IMR-90 (cell line): ENCODE measurements at regions not wholly inside any gene's neighbourhood (a gene's known extent, or its start where the extent isn't known, plus 50 kb on each side); places are given as distances from the start of the nearest gene placed in this dataset.

Experiments used
- ATAC-seq: fragments of 200-7000 bp; cut with Tn5 transposase; 2 replicates; pipeline ENCODE4 v1.9.1; 2020; ENCODE audit warnings: low read depth, mild to moderate bottlenecking, moderate library complexity
- BruUV-seq: library from RNA; stranded (reverse); fragments of 400-500 nt; replicated peaks from 2 replicates; lab custom pipeline; 2021; lab: Mats Ljungman, UMichigan
- CTCF ChIA-PET: fragments of 300-600 bp; formaldehyde crosslinking; extraction: SDS; loops from one replicate; lab custom pipeline; 2021; ENCODE audit warnings: antibody characterized with exemption; lab: Yijun Ruan, JAX
- POLR2A ChIA-PET: fragments of 300-600 bp; sonication (Branson Sonifier 250); formaldehyde crosslinking; loops from one replicate; lab custom pipeline; 2022; ENCODE audit warnings: antibody characterized with exemption; ENCODE audit not compliant: unreplicated experiment; lab: Charles Lee
- DNase-seq: peaks from one replicate; pipeline ENCODE4 v3.0.0; 2013
- H2AFZ ChIP-seq: replicated peaks from 2 replicates; pipeline ENCODE3; 2013; ENCODE audit warnings: low read length, mild to moderate bottlenecking; ENCODE audit not compliant: poor library complexity
- H2AK5ac ChIP-seq: 2 replicates; pipeline ENCODE4 v1.6.1; 2013; ENCODE audit warnings: low read depth, low read length, inconsistent platforms
- H2AK9ac ChIP-seq: replicated peaks from 2 replicates; pipeline ENCODE3; 2013; ENCODE audit warnings: mild to moderate bottlenecking, low read depth, low read length, moderate library complexity; ENCODE audit not compliant: poor library complexity
- H2BK120ac ChIP-seq: 2 replicates; pipeline ENCODE4 v1.6.1; 2013; ENCODE audit warnings: low read depth, low read length, inconsistent platforms
- H2BK15ac ChIP-seq: 3 replicates; pipeline ENCODE4 v1.6.1; 2013; ENCODE audit warnings: low read depth, low read length, inconsistent platforms
- H2BK20ac ChIP-seq: 2 replicates; pipeline ENCODE4 v1.6.1; 2013; ENCODE audit warnings: low read depth, mild to moderate bottlenecking, inconsistent platforms, low read length, moderate library complexity
- H2BK5ac ChIP-seq: 2 replicates; pipeline ENCODE4 v1.6.1; 2013; ENCODE audit warnings: mild to moderate bottlenecking, low read depth, low read length, inconsistent platforms; ENCODE audit not compliant: poor library complexity, severe bottlenecking
- H3K14ac ChIP-seq: replicated peaks from 2 replicates; pipeline ENCODE4 v1.6.1; 2013; ENCODE audit warnings: low read depth, low read length, inconsistent platforms
- H3K18ac ChIP-seq: 2 replicates; pipeline ENCODE4 v1.6.1; 2013; ENCODE audit warnings: low read depth, low read length, control low read depth
- H3K23ac ChIP-seq: 2 replicates; pipeline ENCODE4 v1.6.1; 2013; ENCODE audit warnings: low read depth, low read length, inconsistent platforms
- H3K27ac ChIP-seq: 2 replicates; pipeline ENCODE4 v1.5.1; 2013; ENCODE audit warnings: mild to moderate bottlenecking, control low read depth, low read length; ENCODE audit not compliant: insufficient read depth
- H3K27me3 ChIP-seq: 2 replicates; pipeline ENCODE4 v1.6.1; 2013; ENCODE audit warnings: low read length; ENCODE audit not compliant: control insufficient read depth, insufficient read depth
- H3K36me3 ChIP-seq: 2 replicates; pipeline ENCODE4 v1.6.1; 2013; ENCODE audit warnings: low read length, mixed read lengths; ENCODE audit not compliant: control insufficient read depth, insufficient read depth
- H3K4ac ChIP-seq: 2 replicates; pipeline ENCODE4 v1.6.1; 2013; ENCODE audit warnings: low read depth, low read length, inconsistent platforms
- H3K4me1 ChIP-seq: 2 replicates; pipeline ENCODE4 v1.6.1; 2013; ENCODE audit warnings: low read length, mixed read lengths; ENCODE audit not compliant: control insufficient read depth, insufficient read depth
- H3K4me2 ChIP-seq: 2 replicates; pipeline ENCODE4 v1.6.1; 2013; ENCODE audit warnings: low read depth, mild to moderate bottlenecking, control low read depth, low read length, moderate library complexity
- H3K4me3 ChIP-seq: 2 replicates; pipeline ENCODE4 v1.5.1; 2013; ENCODE audit warnings: low read depth, mild to moderate bottlenecking, control low read depth, low read length, moderate library complexity; ENCODE audit not compliant: insufficient read depth
- H3K56ac ChIP-seq: 2 replicates; pipeline ENCODE4 v1.6.1; 2013; ENCODE audit warnings: low read length, inconsistent platforms; ENCODE audit not compliant: insufficient read depth; ENCODE audit errors: extremely low read depth
- H3K79me1 ChIP-seq, 2 experiments: 2 replicates each; pipeline ENCODE4 v1.6.1; 2013; ENCODE audit warnings: low read length in 2 of 2, inconsistent platforms in 1 of 2, low read depth in 1 of 2
- H3K9ac ChIP-seq: 2 replicates; pipeline ENCODE4 v1.6.1; 2013; ENCODE audit warnings: low read depth, low read length, control low read depth
- H3K9me1 ChIP-seq: 2 replicates; pipeline ENCODE4 v1.6.1; 2013; ENCODE audit warnings: low read length, inconsistent platforms; ENCODE audit not compliant: insufficient read depth
- H3K9me3 ChIP-seq: 2 replicates; pipeline ENCODE4 v1.6.1; 2013; ENCODE audit warnings: low read length; ENCODE audit not compliant: control insufficient read depth, insufficient read depth
- H4K20me1 ChIP-seq: 2 replicates; pipeline ENCODE4 v1.6.1; 2013; ENCODE audit warnings: low read length, inconsistent platforms; ENCODE audit not compliant: insufficient read depth
- H4K5ac ChIP-seq: 2 replicates; pipeline ENCODE4 v1.6.1; 2013; ENCODE audit warnings: mild to moderate bottlenecking, low read depth, low read length, control low read depth
- H4K8ac ChIP-seq, 2 experiments: 2 replicates each; pipeline ENCODE4 v1.6.1; 2013; ENCODE audit warnings: low read depth in 2 of 2, low read length in 2 of 2, control low read depth in 1 of 2, inconsistent platforms in 1 of 2
- H4K91ac ChIP-seq: 2 replicates; pipeline ENCODE4 v1.6.1; 2013; ENCODE audit warnings: low read depth, low read length, inconsistent platforms; ENCODE audit not compliant: insufficient read depth
- BHLHE40 ChIP-seq: fragments of 150-350 bp; IDR thresholded peaks from 2 replicates; pipeline ENCODE4 v1.6.1; 2016; ENCODE audit warnings: mild to moderate bottlenecking, low read depth, low read length
- CEBPB ChIP-seq: IDR thresholded peaks from 2 replicates; pipeline ENCODE4 v1.6.1; 2012; ENCODE audit warnings: low read depth, low read length, improper control_type of control experiment
- CHD1 ChIP-seq: IDR thresholded peaks from 2 replicates; pipeline ENCODE4 v1.6.1; 2012; ENCODE audit warnings: low read depth, low read length, improper control_type of control experiment
- CTCF ChIP-seq: conservative IDR thresholded peaks from 2 replicates; pipeline ENCODE4 v1.5.1; 2012; ENCODE audit warnings: mild to moderate bottlenecking, low read depth, low read length, improper control_type of control experiment
- ELK1 ChIP-seq: fragments of 150-350 bp; IDR thresholded peaks from 2 replicates; pipeline ENCODE4 v1.6.1; 2016; ENCODE audit warnings: low read depth, mild to moderate bottlenecking, low read length, moderate library complexity, borderline replicate concordance
- FOS ChIP-seq: fragments of 150-350 bp; IDR thresholded peaks from 2 replicates; pipeline ENCODE4 v1.6.1; 2016; ENCODE audit warnings: low read depth, low read length
- MAFK ChIP-seq: IDR thresholded peaks from 2 replicates; pipeline ENCODE4 v1.6.1; 2012; ENCODE audit warnings: low read depth, low read length, improper control_type of control experiment
- MAZ ChIP-seq: IDR thresholded peaks from 2 replicates; pipeline ENCODE4 v1.6.1; 2012; ENCODE audit warnings: low read depth, mild to moderate bottlenecking, low read length, improper control_type of control experiment, moderate library complexity, borderline replicate concordance
- MXI1 ChIP-seq: IDR thresholded peaks from 2 replicates; pipeline ENCODE4 v1.6.1; 2012; ENCODE audit warnings: low read depth, mild to moderate bottlenecking, low read length, moderate library complexity, borderline replicate concordance
- NFE2L2 ChIP-seq: fragments of 150-350 bp; IDR thresholded peaks from 2 replicates; pipeline ENCODE4 v1.6.1; 2016; ENCODE audit warnings: low read depth, mild to moderate bottlenecking, low read length
- POLR2A ChIP-seq: IDR thresholded peaks from 2 replicates; pipeline ENCODE4 v1.6.1; 2012; ENCODE audit warnings: mild to moderate bottlenecking, low read depth, low read length
- RAD21 ChIP-seq: IDR thresholded peaks from 2 replicates; pipeline ENCODE4 v1.6.1; 2012; ENCODE audit warnings: low read length, improper control_type of control experiment
- RCOR1 ChIP-seq: IDR thresholded peaks from 2 replicates; pipeline ENCODE4 v1.6.1; 2012; ENCODE audit warnings: mild to moderate bottlenecking, low read length, improper control_type of control experiment; ENCODE audit not compliant: insufficient replicate concordance
- RFX5 ChIP-seq: IDR thresholded peaks from 2 replicates; pipeline ENCODE4 v1.8.0; 2012; ENCODE audit warnings: low read depth, mild to moderate bottlenecking, low read length, moderate library complexity
- SMC3 ChIP-seq: fragments of 150-350 bp; IDR thresholded peaks from 2 replicates; pipeline ENCODE4 v1.6.1; 2016; ENCODE audit warnings: low read depth, mild to moderate bottlenecking, antibody characterized with exemption, low read length, moderate library complexity
- USF2 ChIP-seq: fragments of 150-350 bp; IDR thresholded peaks from 2 replicates; pipeline ENCODE4 v1.6.1; 2017; ENCODE audit warnings: mild to moderate bottlenecking, antibody characterized with exemption, low read length, low read depth
- WGBS, 2 experiments: methylation state at CpG; one replicate each; pipeline versions ENCODE4 v1.1.5 to v1.1.7; 2013; ENCODE audit warnings: missing lambda C conversion rate in 2 of 2; ENCODE audit not compliant: insufficient read length in 1 of 2; ENCODE audit errors: extremely low coverage in 2 of 2; 5-methylcytosine and 5-hydroxymethylcytosine counted together
- dilution Hi-C: fragments of 300-500 bp; cut with HindIII; formaldehyde crosslinking; loops from one replicate; pipeline ENCODE4 v1.14.3; 2018; ENCODE audit warnings: low sequenced_read_pairs; ENCODE audit not compliant: unreplicated experiment
- in situ Hi-C: fragments of 300-500 bp; cut with MboI; formaldehyde crosslinking; loops from 3 replicates; pipeline ENCODE4 v1.14.3; 2019; ENCODE audit warnings: low sequenced_read_pairs, inconsistent platforms, mixed read lengths
- intact Hi-C: fragments of 100-400 bp; cut with micrococcal nuclease; formaldehyde crosslinking; loops from 2 replicates; pipeline ENCODE4 v1.10.0; 2022

GRCh38 chr17:51524524-51524923 is 264.2 kb downstream of the UTP18 start:
- Histone ChIP-seq H3K4ac (no peak overlapping the region), H3K56ac (no peak overlapping the region), H2BK15ac (no peak overlapping the region), H4K20me1 (no peaks in the 10 kb centered on the region), H3K9me3 (peaks cover 3% of the 10 kb centered on the region; the same call in 1 of the 2 replicates), H2BK5ac (no peak overlapping the region), H3K27me3 (no peaks in the 10 kb centered on the region), H2AK9ac (no peak overlapping the region), H3K4me1 (no peaks in the 10 kb centered on the region), H3K9ac (no peak overlapping the region), H2AK5ac (no peak overlapping the region), H2BK120ac (no peak overlapping the region), H3K9me1 (no peaks in the 10 kb centered on the region), H2AFZ (no peak overlapping the region), H2BK20ac (no peak overlapping the region), H4K8ac (no peak overlapping the region), H3K14ac (no peak overlapping the region), H4K5ac (no peak overlapping the region), H3K27ac (no peak overlapping the region), H3K79me1 (no peaks in the 10 kb centered on the region), H3K18ac (no peak overlapping the region), H3K4me2 (no peak overlapping the region), H3K23ac (no peak overlapping the region), H3K36me3 (no peaks in the 10 kb centered on the region), H4K91ac (no peak overlapping the region), H3K4me3 (no peak overlapping the region)
- WGBS, 2 experiments = no CpG with 5 or more reads among the region's 1 CpG
- ChIA-PET CTCF (no interaction called here), POLR2A (no interaction called here)
- no TSS peak for BruUV-seq
- ATAC-seq = no peak
- TF ChIP-seq SMC3 (no peak), BHLHE40 (no peak), RFX5 (no peak), NFE2L2 (no peak), FOS (no peak), MXI1 (no peak), MAZ (no peak), MAFK (no peak), POLR2A (no peak), ELK1 (no peak), CTCF (no peak), CHD1 (no peak), CEBPB (no peak), USF2 (no peak), RCOR1 (no peak), RAD21 (no peak)
- intact Hi-C loops = no loop called here
- dilution Hi-C loops = no loop called here
- in situ Hi-C loops = no loop called here
- no peak for DNase-seq
